Upper lobe of left lung (tissue), 4 donors: ENCODE measurements at regions not wholly inside any gene's neighbourhood (a gene's known extent, or its start where the extent isn't known, plus 50 kb on each side); places are given as distances from the start of the nearest gene placed in this dataset.

Experiments used
- CTCF ChIP-seq, 6 experiments: fragments of 450-650 bp in 4 of 6; fragments of 200-600 bp in 2 of 6; sonication (generic) in 2 of 6; IDR thresholded peaks; one replicate each; pipeline ENCODE4 v1.5.1; 2016 to 2019; ENCODE audit warnings: antibody characterized with exemption in 6 of 6
- POLR2A ChIP-seq, 4 donors: fragments of 450-650 bp; IDR thresholded peaks; one replicate each; pipeline ENCODE4 v1.5.1; 2016 to 2017; ENCODE audit warnings: antibody characterized with exemption in 4 of 4, mild to moderate bottlenecking in 2 of 4
- POLR2AphosphoS5 ChIP-seq, 2 donors: sonication (generic); formaldehyde crosslinking; IDR thresholded peaks; one replicate each; pipeline ENCODE4 v1.5.1; 2017; ENCODE audit warnings: antibody characterized with exemption in 2 of 2

- no peak for TF ChIP-seq POLR2AphosphoS5 (IDR thresholded peaks at IDR 0.05)
- no peak for TF ChIP-seq CTCF (IDR thresholded peaks at IDR 0.05)
- TF ChIP-seq POLR2A (IDR thresholded peaks at IDR 0.05): no peak
Measured at GRCh38 chr13:103698000-103698399, 631.8 kb upstream of the SLC10A2 start.
